ENCODE measurements at regions not wholly inside any gene's neighbourhood (a gene's known extent, or its start where the extent isn't known, plus 50 kb on each side); places are given as distances from the start of the nearest gene placed in this dataset.

DNA sequence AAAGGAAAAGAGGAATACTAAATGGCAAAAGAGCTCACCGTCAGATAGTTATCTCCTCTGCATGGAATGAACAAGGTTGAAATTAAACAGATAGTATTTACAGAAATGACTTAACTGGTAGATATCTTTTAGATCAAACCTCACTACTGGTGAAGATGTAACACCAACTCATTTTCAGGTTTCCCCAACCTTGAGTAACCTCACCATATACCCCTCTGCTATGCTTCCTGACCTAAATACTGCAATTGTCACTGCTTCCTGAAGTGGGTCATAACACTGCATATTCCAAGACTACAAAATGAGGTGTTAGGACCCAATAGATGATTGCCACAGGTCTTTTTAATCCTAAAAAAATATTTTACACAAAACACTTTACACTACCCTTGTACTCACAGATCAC is 76.3 kb upstream of the PLEKHA5 start:
- TF ChIP-seq RXRA (IDR thresholded peaks at IDR 0.05) (no peak), GABPA (IDR thresholded peaks at IDR 0.05 in 1 of 2, conservative IDR thresholded peaks at IDR 0.05 in 1 of 2) (no peak), SP1 (IDR thresholded peaks at IDR 0.05) (no peak), YY1 (IDR thresholded peaks at IDR 0.05) (no peak), RAD21 (IDR thresholded peaks at IDR 0.05) (no peak)
- TF ChIP-seq, protein P1, sequence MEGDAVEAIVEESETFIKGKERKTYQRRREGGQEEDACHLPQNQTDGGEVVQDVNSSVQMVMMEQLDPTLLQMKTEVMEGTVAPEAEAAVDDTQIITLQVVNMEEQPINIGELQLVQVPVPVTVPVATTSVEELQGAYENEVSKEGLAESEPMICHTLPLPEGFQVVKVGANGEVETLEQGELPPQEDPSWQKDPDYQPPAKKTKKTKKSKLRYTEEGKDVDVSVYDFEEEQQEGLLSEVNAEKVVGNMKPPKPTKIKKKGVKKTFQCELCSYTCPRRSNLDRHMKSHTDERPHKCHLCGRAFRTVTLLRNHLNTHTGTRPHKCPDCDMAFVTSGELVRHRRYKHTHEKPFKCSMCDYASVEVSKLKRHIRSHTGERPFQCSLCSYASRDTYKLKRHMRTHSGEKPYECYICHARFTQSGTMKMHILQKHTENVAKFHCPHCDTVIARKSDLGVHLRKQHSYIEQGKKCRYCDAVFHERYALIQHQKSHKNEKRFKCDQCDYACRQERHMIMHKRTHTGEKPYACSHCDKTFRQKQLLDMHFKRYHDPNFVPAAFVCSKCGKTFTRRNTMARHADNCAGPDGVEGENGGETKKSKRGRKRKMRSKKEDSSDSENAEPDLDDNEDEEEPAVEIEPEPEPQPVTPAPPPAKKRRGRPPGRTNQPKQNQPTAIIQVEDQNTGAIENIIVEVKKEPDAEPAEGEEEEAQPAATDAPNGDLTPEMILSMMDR (IDR thresholded peaks at IDR 0.05; ENCODE audit: low read depth, low read length, missing input control), result no peak
- TF ChIP-seq, protein P2, sequence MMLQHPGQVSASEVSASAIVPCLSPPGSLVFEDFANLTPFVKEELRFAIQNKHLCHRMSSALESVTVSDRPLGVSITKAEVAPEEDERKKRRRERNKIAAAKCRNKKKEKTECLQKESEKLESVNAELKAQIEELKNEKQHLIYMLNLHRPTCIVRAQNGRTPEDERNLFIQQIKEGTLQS (IDR thresholded peaks at IDR 0.05), result no peak
- TF ChIP-seq, protein P3, sequence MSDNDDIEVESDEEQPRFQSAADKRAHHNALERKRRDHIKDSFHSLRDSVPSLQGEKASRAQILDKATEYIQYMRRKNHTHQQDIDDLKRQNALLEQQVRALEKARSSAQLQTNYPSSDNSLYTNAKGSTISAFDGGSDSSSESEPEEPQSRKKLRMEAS (IDR thresholded peaks at IDR 0.05), result no peak

Measured in liver (tissue), 3 donors.